ENCODE measurements at regions not wholly inside any gene's neighbourhood (a gene's known extent, or its start where the extent isn't known, plus 50 kb on each side); places are given as distances from the start of the nearest gene placed in this dataset.
"Not testable (repeated sequence)": the region's sequence is repeated elsewhere in the genome, so short reads cannot be mapped to it uniquely, and the experiment has no call there.

- peak; percentile 29 for DNase-seq (ENCODE audit: low read depth)
Observed at GRCh38 chr12:102298022-102298421, 100.4 kb upstream of the PMCH start.

GRCh38 chr12:102297412-102297811 lies 99.8 kb upstream of the PMCH start:
- no peak for DNase-seq (ENCODE audit: low read depth)

GRCh38 chr12:102294568-102294967 lies 96.9 kb upstream of the PMCH start:
- no peak for DNase-seq (ENCODE audit: low read depth)

DNA sequence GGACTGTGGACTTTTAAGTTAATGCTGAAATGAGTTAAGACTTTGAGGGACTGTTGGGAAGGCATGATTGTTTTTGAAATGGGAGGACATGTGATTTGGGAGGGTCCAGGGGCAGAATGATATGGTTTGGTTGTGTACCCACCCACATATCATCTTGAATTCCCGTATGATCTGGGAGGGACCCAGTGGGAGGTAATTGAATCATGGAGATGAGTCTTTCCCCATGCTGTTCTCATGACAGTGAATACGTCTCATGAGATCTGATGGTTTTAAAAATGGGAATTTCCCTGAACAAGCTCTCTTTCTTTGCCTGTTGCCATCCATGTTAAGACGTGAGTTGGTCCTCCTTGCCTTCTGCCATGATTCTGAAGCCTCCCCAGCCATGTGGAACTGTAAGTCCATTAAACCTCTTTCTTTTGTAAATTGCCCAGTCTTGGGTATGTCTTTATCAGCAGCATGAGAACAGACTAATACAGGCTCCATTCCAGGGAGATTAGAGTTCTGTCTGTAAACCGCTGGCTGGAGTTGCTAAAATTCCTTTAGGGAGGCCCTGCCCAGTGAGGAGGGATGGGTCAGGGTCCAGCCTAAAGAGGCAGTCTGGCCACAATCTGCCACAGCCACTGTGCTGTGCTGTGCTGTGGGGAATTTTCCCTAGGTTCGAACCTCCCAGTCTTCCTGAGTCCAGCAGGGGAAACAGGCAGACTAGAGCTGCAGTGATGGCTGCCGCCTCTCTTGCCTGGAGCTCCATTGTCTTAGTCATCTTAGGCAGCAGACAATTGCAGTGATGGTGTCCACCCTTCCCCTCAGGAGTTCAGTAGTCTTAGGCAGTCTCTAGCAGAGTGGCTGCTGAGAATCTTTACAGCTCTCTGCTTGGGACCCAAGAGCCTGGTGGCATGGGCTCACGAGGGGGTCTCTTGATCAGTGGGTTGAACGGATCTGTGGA lies 94.1 kb upstream of the PMCH start:
- DNase-seq (ENCODE audit: low read depth), result not testable (repeated sequence)

- not testable (repeated sequence) for DNase-seq (ENCODE audit: low read depth)
Observed at GRCh38 chr12:102289702-102290101, 92.1 kb upstream of the PMCH start.

DNA sequence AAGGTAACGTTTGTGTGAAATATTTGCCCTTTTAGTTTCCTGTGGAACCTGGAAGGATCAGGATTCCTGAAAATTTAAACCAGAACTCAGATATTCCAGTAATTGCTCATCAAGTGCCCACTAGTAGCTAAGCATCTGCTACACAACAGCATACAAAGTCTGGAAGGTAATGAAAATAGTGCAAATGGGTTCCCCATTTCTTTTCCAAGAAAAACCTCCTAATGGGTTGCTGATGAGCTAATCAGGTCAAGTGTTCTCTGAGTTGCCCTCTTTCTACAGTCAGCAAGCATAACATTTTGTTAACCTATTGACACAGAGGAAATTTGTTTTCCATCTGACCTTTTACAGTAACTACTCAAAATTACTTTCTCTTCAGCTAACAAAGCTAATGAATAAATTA lies 83.6 kb upstream of the PMCH start:
- DNase-seq (ENCODE audit: low read depth), result no peak

- not testable (repeated sequence) for DNase-seq (ENCODE audit: low read depth)
Observed at GRCh38 chr12:102255687-102256086, 58.1 kb upstream of the PMCH start.

- DNase-seq (ENCODE audit: low read depth), result not testable (repeated sequence)
Observed at GRCh38 chr12:102251005-102251404, 53.4 kb upstream of the PMCH start.

DNA sequence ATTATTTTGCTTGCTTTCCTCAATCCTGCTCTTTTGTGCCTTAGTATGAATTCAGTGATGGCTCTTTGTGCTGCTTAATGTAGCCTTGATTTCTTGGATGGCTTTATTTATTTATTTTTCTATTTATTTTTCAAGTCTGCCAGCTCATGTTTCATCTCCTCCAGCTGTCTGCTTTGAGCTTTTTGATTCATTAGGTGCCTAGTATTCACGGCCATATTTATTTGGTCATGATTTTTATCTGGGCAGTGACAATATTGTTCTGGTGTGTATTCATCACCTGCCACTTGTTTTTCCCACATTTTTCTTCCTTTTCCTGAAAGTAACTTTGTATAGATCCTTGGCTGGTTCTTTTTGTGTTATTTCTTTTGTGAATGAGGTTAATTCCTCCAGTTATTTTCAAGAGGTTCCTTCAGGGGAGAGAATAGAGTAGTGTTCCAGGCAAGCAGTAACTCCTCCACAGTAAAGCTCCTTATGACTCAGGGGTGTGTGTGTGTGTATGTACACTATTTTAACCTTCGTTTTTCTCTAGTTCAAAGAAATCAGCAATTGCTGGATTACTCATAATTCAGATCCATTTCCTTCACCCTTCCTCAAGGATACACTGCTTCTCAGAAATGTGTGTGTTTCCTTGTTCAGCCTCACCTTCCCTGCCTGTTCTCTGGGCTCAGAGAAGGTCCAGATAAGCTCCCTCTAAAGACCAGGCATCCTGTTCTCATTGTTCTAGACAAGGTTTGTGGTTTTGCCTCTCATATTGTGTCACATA lies 51.6 kb upstream of the PMCH start:
- peak; percentile 18 for DNase-seq (ENCODE audit: low read depth)

Data from ELR (cell line).